ENCODE measurements at regions not wholly inside any gene's neighbourhood (a gene's known extent, or its start where the extent isn't known, plus 50 kb on each side); places are given as distances from the start of the nearest gene placed in this dataset.

DNA sequence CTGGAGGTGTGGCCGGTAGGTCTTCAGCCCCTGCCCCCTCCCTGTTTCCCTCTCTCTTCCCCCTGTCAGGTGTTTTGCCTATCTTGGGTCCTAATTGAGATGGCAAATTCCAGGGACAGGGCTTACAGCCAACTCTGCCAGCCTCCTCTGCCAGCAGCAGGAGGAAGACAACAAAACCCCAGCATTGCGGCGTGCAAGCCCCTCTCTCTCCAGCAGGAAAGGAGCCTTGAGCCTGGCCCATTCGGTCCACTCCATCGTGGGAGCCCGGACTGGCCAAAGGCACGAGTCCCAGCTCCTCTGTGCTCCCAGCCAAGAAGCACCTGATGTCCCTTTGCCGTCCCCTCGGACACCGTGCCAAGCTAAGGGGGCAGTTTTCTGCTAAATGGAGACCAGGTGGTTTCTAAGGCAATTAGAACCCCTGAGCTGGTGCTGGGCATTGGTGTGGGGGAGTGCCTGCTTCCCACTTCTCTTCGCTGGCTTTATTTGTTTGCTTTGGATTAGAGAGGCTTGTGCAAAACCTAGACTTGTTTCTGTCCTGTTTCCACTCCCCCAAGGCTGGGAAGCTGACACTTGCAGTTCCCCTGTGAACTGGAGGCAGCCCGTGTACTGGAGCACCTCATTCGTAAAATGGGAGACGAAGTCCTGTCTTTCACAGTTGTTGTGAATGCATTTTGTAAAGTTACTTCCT is 57.1 kb upstream of the LHX5 start:
- no peak overlapping the region for H3K4me3 ChIP-seq (ENCODE audit: low read depth, low read length)

GRCh38 chr12:113525066-113525465 is 53.4 kb upstream of the LHX5 start:
- no peak overlapping the region for H3K4me3 ChIP-seq (ENCODE audit: low read depth, low read length)

DNA sequence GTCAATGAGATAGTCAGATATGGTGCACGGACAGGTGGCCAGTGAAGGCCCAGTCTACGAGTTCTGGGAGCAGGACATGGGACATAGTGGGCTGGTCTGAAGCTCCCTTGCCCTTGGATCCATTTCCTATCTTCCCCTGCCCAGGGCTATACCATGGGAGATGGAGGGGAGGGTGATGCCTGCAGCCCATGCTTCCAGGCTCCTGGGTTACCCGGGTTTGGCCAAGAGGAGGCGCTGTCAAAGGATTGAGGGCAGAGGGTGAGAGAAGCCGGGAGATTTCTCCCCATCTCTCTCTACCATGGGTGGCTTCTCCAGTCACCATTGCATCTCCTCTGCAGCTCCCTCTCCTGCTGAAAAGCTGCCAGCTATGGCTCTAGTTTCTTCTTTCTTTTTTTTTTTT is 52.8 kb upstream of the LHX5 start:
- H3K4me3 ChIP-seq (ENCODE audit: low read depth, low read length): no peak overlapping the region

DNA sequence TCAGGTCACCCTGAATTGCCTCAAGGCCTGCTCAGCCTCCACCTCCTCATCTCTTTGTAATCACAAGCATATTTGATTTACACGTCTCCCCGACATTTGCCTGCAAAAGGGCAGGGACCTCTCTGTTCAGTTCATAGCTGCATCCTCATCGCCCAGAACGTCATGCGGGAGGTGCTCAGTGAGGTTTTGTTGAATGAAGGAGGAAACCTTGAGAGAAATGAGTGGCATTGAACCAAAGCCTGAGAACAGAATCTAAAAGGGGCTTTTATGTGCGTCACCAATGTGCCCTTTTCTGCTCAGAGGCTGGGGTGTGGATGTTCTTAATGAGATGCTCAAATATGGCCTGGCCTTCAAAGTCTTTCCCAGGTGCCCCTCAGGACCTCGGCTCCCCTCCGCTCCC is 50.0 kb upstream of the LHX5 start:
- H3K4me3 ChIP-seq (ENCODE audit: low read depth, low read length): no peak overlapping the region

Data from iPS-11a (cell line).